ENCODE measurements at regions not wholly inside any gene's neighbourhood (a gene's known extent, or its start where the extent isn't known, plus 50 kb on each side); places are given as distances from the start of the nearest gene placed in this dataset.

DNA sequence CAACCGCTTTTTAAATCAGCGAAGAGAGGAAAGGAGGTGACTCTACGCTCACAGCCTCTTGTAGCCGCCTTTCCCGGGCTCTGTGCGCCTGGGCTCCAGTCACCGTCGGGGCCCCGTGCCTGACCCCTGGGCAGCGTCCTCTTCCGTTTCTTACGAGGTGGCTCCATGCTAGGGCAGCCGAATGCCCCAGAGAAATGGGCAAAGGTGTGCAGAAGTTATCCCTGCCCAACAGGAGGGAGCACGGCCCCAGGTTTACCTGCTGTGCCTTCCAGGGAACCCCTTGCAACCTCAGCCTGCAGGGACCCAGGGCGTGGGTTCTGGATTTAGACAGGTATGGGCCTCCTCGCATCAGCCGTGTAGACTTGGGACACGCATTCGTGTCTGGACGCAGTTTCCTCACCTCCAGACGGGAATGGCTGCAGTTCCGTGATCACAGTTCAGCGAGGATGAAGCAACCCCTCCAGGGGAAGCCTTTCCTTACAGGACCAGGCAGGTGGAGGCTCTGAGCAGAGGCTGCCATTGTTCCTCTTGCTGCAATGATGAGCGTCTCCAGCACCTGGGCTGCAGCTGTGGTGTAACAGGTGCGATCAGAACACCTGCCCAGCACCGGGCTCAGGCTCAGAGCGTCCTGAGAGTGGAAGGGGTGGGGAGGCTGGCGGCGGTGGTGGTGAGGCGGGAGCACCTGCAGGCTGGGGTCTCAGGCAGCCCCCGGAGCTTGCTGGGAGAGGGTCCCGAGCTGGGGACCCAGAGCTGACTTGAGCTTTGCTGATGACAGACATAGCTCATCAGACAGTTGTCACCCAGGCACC, 81.3 kb upstream of the BHLHE23 start:
- POLR2A ChIA-PET: no interaction called here
- DNase-seq (ENCODE audit: low spot score): peak; percentile 9

DNA sequence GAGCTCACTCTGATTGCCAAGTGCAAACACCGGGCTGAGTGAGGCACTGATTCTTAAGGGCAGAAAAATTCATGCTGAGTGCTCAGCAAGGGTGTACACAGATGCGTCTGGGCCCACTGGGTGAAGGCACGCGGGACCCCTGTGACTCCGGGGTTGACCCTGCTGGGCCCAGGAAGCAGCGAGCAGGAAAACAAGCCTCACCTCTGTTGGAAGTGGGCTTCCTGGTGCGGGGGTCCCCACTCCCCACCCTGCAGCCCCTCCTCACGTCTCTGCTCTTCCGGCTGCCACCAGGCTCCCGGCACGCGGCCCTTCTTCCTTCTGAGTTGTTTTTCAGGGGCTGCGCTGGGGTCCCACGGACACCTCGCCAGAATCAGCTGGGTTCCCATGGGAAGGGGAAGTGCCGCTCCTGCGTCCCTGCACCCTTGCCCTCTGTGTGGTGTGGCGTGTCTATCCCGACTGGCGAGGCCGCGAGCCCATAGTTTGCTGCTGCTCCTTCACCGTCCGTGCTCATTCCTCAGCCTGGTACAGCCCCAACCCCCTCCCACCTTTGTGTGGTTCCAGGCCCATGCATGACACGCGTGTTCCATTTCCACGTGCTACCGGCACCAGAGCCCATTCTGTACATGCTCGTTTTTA, 80.6 kb upstream of the BHLHE23 start:
- Mint-ChIP-seq H3K9me3 (no peaks in the 10 kb centered on the region), H3K27me3 (ENCODE audit: low read depth) (no peaks in the 10 kb centered on the region), H3K4me3 (no peak overlapping the region), H3K27ac (peak overlapping the region; percentile 24; the same call in 1 of the 2 replicates), H3K36me3 (no peaks in the 10 kb centered on the region), H3K4me1 (no peaks in the 10 kb centered on the region; the same call in 1 of the 2 replicates)
- peak; percentile 8 for DNase-seq (ENCODE audit: low spot score)
- CTCF ChIA-PET: interaction anchor here (2.6 kb wide), 1 partner anchor 31 kb away, joined by 8 read pairs; no protein-coding TSS in a partner anchor
- ATAC-seq: no peak
- POLR2A ChIA-PET: no interaction called here
- TF ChIP-seq CDX4 (CRISPR knock-in tag; IDR thresholded peaks at IDR 0.05; ENCODE audit: borderline replicate concordance): no peak
- no peak for TF ChIP-seq ZNF232 (CRISPR knock-in tag; IDR thresholded peaks at IDR 0.05)
- TF ChIP-seq ZBTB21 (CRISPR knock-in tag; IDR thresholded peaks at IDR 0.05; ENCODE audit: borderline replicate concordance): no peak
- TF ChIP-seq ATF3 (CRISPR knock-in tag; conservative IDR thresholded peaks at IDR 0.05): no peak
- no peak for TF ChIP-seq ZNF671 (CRISPR knock-in tag; IDR thresholded peaks at IDR 0.05)
- no peak for TF ChIP-seq NR1H2 (CRISPR knock-in tag; IDR thresholded peaks at IDR 0.05)
- no peak for TF ChIP-seq ARID4B (CRISPR knock-in tag; IDR thresholded peaks at IDR 0.05; ENCODE audit: borderline replicate concordance)

More for the DNA sequence above, 81.3 kb upstream of the BHLHE23 start:
- Mint-ChIP-seq H3K27ac (0 out of 2 replicates have a peak overlapping the region, but pooled peaks have one; percentile 24), H3K4me3 (no peak overlapping the region), H3K4me1 (no peaks in the 10 kb centered on the region), H3K27me3 (ENCODE audit: low read depth) (no peaks in the 10 kb centered on the region), H3K36me3 (no peaks in the 10 kb centered on the region), H3K9me3 (no peaks in the 10 kb centered on the region)
- no peak for TF ChIP-seq TP53 (CRISPR knock-in tag; IDR thresholded peaks at IDR 0.05)
- no peak for TF ChIP-seq MXD4 (CRISPR knock-in tag; IDR thresholded peaks at IDR 0.05; ENCODE audit: borderline replicate concordance)
- TF ChIP-seq TCF7 (CRISPR knock-in tag; IDR thresholded peaks at IDR 0.05; ENCODE audit: low read depth): no peak
- TF ChIP-seq ATF3 (CRISPR knock-in tag; conservative IDR thresholded peaks at IDR 0.05): no peak
- no peak for TF ChIP-seq E2F5 (CRISPR knock-in tag; IDR thresholded peaks at IDR 0.05)
- no peak for TF ChIP-seq RELA (CRISPR knock-in tag; IDR thresholded peaks at IDR 0.05; ENCODE audit: borderline replicate concordance)
- no peak for TF ChIP-seq ZNF138 (CRISPR knock-in tag; conservative IDR thresholded peaks at IDR 0.05)
- TF ChIP-seq, protein P1, sequence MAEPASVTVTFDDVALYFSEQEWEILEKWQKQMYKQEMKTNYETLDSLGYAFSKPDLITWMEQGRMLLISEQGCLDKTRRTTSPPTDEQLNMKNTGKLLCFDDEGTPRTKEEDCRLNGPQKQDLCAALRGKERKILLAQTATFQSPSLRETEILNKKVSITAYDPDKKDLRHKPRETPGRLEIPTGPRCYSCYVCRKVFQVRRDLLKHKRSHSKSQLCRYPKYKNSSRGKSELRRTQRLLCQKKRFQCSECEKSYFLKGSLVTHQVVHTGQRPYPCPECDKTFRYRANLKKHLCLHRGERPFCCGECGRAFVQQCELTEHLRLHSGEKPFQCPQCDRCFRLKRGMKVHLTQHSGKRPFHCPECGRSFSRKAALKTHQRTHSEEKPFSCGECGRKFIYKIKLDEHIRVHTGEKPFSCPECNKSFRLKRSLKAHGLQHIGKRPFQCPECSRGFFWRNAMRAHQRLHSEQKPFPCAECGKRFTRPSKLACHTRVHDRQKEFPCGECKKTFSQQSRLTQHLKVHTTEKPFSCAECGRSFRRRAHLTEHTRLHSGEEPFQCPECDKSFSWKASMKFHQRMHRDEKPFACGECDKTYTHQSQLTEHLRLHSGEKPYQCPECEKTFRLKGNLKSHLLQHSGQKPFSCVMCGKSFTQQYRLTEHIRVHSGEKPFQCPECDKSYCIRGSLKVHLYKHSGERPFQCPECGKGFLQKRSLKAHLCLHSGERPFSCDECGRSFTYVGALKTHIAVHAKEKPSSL (CRISPR knock-in tag; conservative IDR thresholded peaks at IDR 0.05): no peak
- no peak for TF ChIP-seq NFE2L1 (CRISPR knock-in tag; IDR thresholded peaks at IDR 0.05)
- TF ChIP-seq, protein P2, sequence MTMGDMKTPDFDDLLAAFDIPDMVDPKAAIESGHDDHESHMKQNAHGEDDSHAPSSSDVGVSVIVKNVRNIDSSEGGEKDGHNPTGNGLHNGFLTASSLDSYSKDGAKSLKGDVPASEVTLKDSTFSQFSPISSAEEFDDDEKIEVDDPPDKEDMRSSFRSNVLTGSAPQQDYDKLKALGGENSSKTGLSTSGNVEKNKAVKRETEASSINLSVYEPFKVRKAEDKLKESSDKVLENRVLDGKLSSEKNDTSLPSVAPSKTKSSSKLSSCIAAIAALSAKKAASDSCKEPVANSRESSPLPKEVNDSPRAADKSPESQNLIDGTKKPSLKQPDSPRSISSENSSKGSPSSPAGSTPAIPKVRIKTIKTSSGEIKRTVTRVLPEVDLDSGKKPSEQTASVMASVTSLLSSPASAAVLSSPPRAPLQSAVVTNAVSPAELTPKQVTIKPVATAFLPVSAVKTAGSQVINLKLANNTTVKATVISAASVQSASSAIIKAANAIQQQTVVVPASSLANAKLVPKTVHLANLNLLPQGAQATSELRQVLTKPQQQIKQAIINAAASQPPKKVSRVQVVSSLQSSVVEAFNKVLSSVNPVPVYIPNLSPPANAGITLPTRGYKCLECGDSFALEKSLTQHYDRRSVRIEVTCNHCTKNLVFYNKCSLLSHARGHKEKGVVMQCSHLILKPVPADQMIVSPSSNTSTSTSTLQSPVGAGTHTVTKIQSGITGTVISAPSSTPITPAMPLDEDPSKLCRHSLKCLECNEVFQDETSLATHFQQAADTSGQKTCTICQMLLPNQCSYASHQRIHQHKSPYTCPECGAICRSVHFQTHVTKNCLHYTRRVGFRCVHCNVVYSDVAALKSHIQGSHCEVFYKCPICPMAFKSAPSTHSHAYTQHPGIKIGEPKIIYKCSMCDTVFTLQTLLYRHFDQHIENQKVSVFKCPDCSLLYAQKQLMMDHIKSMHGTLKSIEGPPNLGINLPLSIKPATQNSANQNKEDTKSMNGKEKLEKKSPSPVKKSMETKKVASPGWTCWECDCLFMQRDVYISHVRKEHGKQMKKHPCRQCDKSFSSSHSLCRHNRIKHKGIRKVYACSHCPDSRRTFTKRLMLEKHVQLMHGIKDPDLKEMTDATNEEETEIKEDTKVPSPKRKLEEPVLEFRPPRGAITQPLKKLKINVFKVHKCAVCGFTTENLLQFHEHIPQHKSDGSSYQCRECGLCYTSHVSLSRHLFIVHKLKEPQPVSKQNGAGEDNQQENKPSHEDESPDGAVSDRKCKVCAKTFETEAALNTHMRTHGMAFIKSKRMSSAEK (CRISPR knock-in tag; IDR thresholded peaks at IDR 0.05; ENCODE audit: borderline replicate concordance): no peak
- no peak for TF ChIP-seq CREB1 (CRISPR knock-in tag; IDR thresholded peaks at IDR 0.05)
- TF ChIP-seq GRHL2 (CRISPR knock-in tag; IDR thresholded peaks at IDR 0.05; ENCODE audit: insufficient replicate concordance, severe bottlenecking): no peak
- no peak for TF ChIP-seq ZNF219 (CRISPR knock-in tag; IDR thresholded peaks at IDR 0.05; ENCODE audit: borderline replicate concordance)
- CTCF ChIA-PET: no interaction called here
- no peak for ATAC-seq

Data from WTC11 (cell line).